Tibial nerve (tissue), 4 donors: ENCODE measurements at regions not wholly inside any gene's neighbourhood (a gene's known extent, or its start where the extent isn't known, plus 50 kb on each side); places are given as distances from the start of the nearest gene placed in this dataset.

Experiments used
- DNase-seq, 2 donors: peaks; one replicate each; pipeline ENCODE4 v3.0.0-alpha.2; 2019; ENCODE audit warnings: low spot score in 2 of 2
- H3K27ac ChIP-seq, 4 donors: fragments of 200-600 bp; sonication (generic) in 3 of 4; one replicate each; pipeline ENCODE4 v1.5.1; 2017 to 2019; ENCODE audit warnings: mild to moderate bottlenecking in 1 of 4
- H3K27me3 ChIP-seq, 2 donors: fragments of 200-600 bp; sonication (generic) in 1 of 2; one replicate each; pipeline versions ENCODE4 v1.5.1 to v1.6.0; 2017 to 2019
- H3K36me3 ChIP-seq, 3 donors: fragments of 200-600 bp; sonication (generic); one replicate each; pipeline ENCODE4 v1.5.1; 2018 to 2019
- H3K4me1 ChIP-seq, 4 donors: fragments of 200-600 bp; sonication (generic) in 3 of 4; one replicate each; pipeline ENCODE4 v1.5.1; 2017 to 2019
- H3K4me3 ChIP-seq, 4 donors: fragments of 200-600 bp; sonication (generic) in 3 of 4; one replicate each; pipeline ENCODE4 v1.5.1; 2017 to 2019; ENCODE audit warnings: mild to moderate bottlenecking in 1 of 4, moderate library complexity in 1 of 4
- H3K9me3 ChIP-seq, 4 donors: fragments of 200-600 bp; sonication (generic) in 3 of 4; one replicate each; pipeline ENCODE4 v1.5.1; 2017 to 2019
- EP300 ChIP-seq, 2 donors: sonication (generic); formaldehyde crosslinking; IDR thresholded peaks; one replicate each; pipeline ENCODE4 v1.6.1; 2017; ENCODE audit warnings: antibody characterized with exemption in 2 of 2, mild to moderate bottlenecking in 1 of 2
- POLR2A ChIP-seq, 2 donors: fragments of 450-650 bp; IDR thresholded peaks; one replicate each; pipeline ENCODE4 v1.6.1; 2017; ENCODE audit warnings: antibody characterized with exemption in 2 of 2, mild to moderate bottlenecking in 2 of 2, moderate library complexity in 2 of 2
- WGBS, 2 donors: methylation state at CpG; one replicate each; pipeline ENCODE4 v1.1.5; 2018; 5-methylcytosine and 5-hydroxymethylcytosine counted together
- TF ChIP-seq, protein P1 (sequence below), 5 experiments: fragments of 200-600 bp in 3 of 5; fragments of 450-650 bp in 2 of 5; sonication (generic) in 3 of 5; IDR thresholded peaks; one replicate each; pipeline ENCODE4 v1.5.1; 2016 to 2019; ENCODE audit warnings: antibody characterized with exemption in 5 of 5, mild to moderate bottlenecking in 3 of 5, moderate library complexity in 2 of 5

DNA sequence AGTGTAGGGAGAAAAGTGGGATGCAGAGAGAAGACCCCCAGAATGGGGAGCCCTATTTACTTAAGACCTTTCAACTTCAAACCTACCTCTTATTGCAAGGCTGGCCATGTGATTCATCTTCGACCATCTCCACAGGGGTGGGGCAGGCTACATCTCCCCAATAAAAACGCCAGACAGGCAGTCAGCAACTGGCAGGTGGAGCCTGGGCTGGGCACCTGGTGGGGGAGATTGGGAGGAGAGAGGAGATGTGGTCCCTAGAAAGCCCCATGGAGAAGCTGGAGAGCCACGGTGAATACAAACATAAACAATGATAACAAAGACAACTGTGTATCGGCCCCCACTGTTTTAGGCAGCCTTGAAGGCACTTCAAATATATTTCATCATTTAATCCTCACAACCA is 336.7 kb upstream of the PROX1 start:
- H3K4me3 ChIP-seq = no peak overlapping the region
- no peaks in the 10 kb centered on the region for H3K4me1 ChIP-seq
- WGBS, 2 donors = 57 to 69% methylated on average over 4 of the region's 4 CpGs
- no peaks in the 10 kb centered on the region for H3K36me3 ChIP-seq
- H3K27me3 ChIP-seq = no peaks in the 10 kb centered on the region
- no peaks in the 10 kb centered on the region for H3K9me3 ChIP-seq
- no peak overlapping the region for H3K27ac ChIP-seq
- TF ChIP-seq EP300 (IDR thresholded peaks at IDR 0.05) = no peak
- no peak for TF ChIP-seq POLR2A (IDR thresholded peaks at IDR 0.05)
- TF ChIP-seq, protein P1, sequence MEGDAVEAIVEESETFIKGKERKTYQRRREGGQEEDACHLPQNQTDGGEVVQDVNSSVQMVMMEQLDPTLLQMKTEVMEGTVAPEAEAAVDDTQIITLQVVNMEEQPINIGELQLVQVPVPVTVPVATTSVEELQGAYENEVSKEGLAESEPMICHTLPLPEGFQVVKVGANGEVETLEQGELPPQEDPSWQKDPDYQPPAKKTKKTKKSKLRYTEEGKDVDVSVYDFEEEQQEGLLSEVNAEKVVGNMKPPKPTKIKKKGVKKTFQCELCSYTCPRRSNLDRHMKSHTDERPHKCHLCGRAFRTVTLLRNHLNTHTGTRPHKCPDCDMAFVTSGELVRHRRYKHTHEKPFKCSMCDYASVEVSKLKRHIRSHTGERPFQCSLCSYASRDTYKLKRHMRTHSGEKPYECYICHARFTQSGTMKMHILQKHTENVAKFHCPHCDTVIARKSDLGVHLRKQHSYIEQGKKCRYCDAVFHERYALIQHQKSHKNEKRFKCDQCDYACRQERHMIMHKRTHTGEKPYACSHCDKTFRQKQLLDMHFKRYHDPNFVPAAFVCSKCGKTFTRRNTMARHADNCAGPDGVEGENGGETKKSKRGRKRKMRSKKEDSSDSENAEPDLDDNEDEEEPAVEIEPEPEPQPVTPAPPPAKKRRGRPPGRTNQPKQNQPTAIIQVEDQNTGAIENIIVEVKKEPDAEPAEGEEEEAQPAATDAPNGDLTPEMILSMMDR (IDR thresholded peaks at IDR 0.05) = no peak
- no peak for DNase-seq

DNA sequence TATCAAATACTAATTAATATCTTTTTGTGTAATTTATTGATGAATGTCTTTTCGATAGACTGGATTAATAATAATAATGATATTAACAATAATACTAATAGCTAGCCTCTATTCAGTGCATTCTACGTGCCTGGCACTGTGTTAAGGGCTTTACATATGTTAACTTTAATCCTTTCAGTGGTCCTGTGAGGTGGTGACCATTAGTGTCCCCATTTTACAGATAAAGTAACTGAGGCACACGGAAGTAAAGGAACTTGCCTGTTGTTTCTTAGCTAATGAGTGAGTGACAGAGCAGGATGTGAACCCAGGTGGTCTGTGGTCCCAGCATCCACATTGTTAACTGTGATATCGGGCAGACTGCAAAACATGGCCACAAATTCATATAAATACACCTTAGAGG is 335.7 kb upstream of the PROX1 start:
- TF ChIP-seq EP300 (IDR thresholded peaks at IDR 0.05) = no peak
- no peak for TF ChIP-seq POLR2A (IDR thresholded peaks at IDR 0.05)
- TF ChIP-seq, protein P1 (IDR thresholded peaks at IDR 0.05) = no peak
- no peak overlapping the region for H3K27ac ChIP-seq
- no peak for DNase-seq
- H3K4me3 ChIP-seq = no peak overlapping the region
- no peaks in the 10 kb centered on the region for H3K9me3 ChIP-seq
- H3K36me3 ChIP-seq = no peaks in the 10 kb centered on the region
- H3K4me1 ChIP-seq = no peaks in the 10 kb centered on the region
- WGBS, 2 donors = 87 to 92% methylated on average over 4 of the region's 4 CpGs
- H3K27me3 ChIP-seq = no peaks in the 10 kb centered on the region

GRCh38 chr1:213656039-213656438 is 331.7 kb upstream of the PROX1 start:
- Histone ChIP-seq H3K36me3 (no peaks in the 10 kb centered on the region), H3K27me3 (no peaks in the 10 kb centered on the region), H3K27ac (no peak overlapping the region), H3K9me3 (no peaks in the 10 kb centered on the region), H3K4me1 (no peaks in the 10 kb centered on the region), H3K4me3 (no peak overlapping the region)
- no peak for DNase-seq
- 61 to 71% methylated on average over 3 of the region's 3 CpGs for WGBS, 2 donors
- TF ChIP-seq POLR2A (IDR thresholded peaks at IDR 0.05) = no peak
- TF ChIP-seq, protein P1 (IDR thresholded peaks at IDR 0.05) = no peak
- no peak for TF ChIP-seq EP300 (IDR thresholded peaks at IDR 0.05)

DNA sequence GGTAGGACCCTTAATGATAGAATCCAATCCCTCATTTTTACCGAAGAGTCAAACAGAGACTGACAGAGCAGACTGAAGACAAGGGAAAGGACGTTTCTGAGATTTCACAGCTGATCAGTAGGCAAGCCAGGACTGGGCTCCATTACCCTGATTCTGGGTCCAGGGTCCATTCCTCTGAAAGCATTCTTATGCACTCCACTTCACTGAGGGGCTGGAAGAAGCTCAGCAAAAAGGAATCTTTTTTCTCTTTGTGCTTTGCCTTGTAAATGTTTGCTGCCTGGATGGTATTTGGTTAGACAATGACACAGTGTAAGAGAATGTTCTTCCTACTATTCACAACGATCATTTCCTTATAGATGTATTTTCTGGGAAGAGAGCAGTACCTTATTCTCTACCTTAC is 331.3 kb upstream of the PROX1 start:
- Histone ChIP-seq H3K27ac (no peak overlapping the region), H3K4me1 (no peaks in the 10 kb centered on the region), H3K27me3 (no peaks in the 10 kb centered on the region), H3K36me3 (no peaks in the 10 kb centered on the region), H3K4me3 (no peak overlapping the region), H3K9me3 (no peaks in the 10 kb centered on the region)
- 46 to 57% methylated on average over 3 of the region's 3 CpGs for WGBS, 2 donors
- TF ChIP-seq EP300 (IDR thresholded peaks at IDR 0.05) (no peak), POLR2A (IDR thresholded peaks at IDR 0.05) (no peak)
- TF ChIP-seq, protein P1 (IDR thresholded peaks at IDR 0.05) = no peak
- DNase-seq = no peak

DNA sequence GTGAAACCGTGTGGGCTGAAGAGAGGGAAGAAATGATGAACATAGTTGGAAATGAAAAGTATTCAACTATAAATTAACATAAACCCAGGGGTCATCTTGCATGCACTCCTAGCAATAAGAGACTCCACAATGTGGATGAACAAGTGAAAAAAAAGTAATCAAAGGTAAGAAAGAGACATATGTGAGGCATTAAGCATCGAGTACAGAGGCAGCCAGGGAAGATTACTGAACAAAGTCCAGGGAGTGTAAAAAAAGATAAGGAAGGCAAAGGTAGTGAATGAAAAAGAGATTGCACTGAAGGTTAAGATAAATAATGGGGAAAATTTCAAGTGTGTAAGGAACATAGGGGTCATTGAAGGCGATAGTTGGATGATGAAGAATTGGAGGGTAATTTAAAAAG is 330.8 kb upstream of the PROX1 start:
- H3K27ac ChIP-seq = no peak overlapping the region
- H3K36me3 ChIP-seq = no peaks in the 10 kb centered on the region
- H3K27me3 ChIP-seq = no peaks in the 10 kb centered on the region
- TF ChIP-seq, protein P1 (IDR thresholded peaks at IDR 0.05) = no peak
- TF ChIP-seq EP300 (IDR thresholded peaks at IDR 0.05) = no peak
- no peak for TF ChIP-seq POLR2A (IDR thresholded peaks at IDR 0.05)
- H3K9me3 ChIP-seq = no peaks in the 10 kb centered on the region
- H3K4me3 ChIP-seq = no peak overlapping the region
- DNase-seq = no peak
- no peaks in the 10 kb centered on the region for H3K4me1 ChIP-seq
- 67 to 75% methylated on average over 3 of the region's 3 CpGs for WGBS, 2 donors
